ENCODE measurements at regions not wholly inside any gene's neighbourhood (a gene's known extent, or its start where the extent isn't known, plus 50 kb on each side); places are given as distances from the start of the nearest gene placed in this dataset.
"Not testable (repeated sequence)": the region's sequence is repeated elsewhere in the genome, so short reads cannot be mapped to it uniquely, and the experiment has no call there.

DNA sequence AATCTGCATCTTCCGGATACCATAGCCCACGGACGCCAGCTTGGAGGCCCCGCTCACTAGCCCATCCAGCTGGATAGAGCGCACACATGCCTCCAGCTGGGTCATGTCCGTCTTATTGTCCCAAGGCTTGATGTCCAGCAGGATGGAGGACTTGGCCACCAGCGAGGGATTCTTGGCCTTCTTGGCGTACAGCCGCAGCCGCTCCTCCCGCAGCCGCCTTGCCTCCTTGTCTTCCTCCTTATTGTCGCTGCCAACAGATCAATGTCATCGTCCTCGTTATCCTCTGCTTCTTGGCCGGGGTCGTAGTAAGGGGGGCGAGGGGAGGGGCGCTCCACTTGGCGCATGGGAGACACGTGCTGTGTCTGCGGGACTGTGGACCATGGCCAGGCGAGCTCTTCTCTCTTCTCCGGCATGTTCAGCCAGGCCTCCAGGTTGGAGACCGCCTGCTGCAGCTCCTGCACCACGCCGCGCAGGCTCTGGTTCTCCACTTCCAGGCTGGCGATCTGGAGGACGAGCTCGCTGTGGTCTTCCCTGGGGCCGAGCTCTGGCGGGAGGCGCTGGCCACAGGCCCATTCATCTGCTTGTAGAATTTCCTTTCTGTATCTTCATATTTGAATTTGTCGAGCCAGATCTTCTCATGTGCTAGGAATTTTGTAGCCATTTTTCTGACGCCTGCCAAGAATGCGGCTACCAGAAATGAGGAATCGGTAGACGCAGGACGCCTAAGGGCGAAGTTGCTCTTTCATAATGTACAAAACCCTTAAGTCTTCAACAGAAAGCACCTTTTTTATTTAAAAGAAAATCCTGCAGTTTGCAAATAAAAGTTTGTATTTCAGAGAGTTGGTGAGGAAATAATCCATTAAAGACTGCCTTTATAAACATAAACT lies 60.1 kb upstream of the PTPRK start:
- TF ChIP-seq, protein P1, sequence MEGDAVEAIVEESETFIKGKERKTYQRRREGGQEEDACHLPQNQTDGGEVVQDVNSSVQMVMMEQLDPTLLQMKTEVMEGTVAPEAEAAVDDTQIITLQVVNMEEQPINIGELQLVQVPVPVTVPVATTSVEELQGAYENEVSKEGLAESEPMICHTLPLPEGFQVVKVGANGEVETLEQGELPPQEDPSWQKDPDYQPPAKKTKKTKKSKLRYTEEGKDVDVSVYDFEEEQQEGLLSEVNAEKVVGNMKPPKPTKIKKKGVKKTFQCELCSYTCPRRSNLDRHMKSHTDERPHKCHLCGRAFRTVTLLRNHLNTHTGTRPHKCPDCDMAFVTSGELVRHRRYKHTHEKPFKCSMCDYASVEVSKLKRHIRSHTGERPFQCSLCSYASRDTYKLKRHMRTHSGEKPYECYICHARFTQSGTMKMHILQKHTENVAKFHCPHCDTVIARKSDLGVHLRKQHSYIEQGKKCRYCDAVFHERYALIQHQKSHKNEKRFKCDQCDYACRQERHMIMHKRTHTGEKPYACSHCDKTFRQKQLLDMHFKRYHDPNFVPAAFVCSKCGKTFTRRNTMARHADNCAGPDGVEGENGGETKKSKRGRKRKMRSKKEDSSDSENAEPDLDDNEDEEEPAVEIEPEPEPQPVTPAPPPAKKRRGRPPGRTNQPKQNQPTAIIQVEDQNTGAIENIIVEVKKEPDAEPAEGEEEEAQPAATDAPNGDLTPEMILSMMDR (IDR thresholded peaks at IDR 0.05), result no peak
- Mint-ChIP-seq H3K4me1 (ENCODE audit: low read depth) (peaks cover 5% of the 10 kb centered on the region), H3K9me3 (no peaks in the 10 kb centered on the region), H3K4me3 (no peak overlapping the region), H3K27ac (no peak overlapping the region), H3K27me3 (peaks cover 12% of the 10 kb centered on the region), H3K36me3 (ENCODE audit: low read depth) (no peaks in the 10 kb centered on the region)
- intact Hi-C loops (cut with micrococcal nuclease), result no loop called here
- no peak for DNase-seq
- POLR2A ChIA-PET, result no interaction called here
- CTCF ChIA-PET, result no interaction called here
- no peak for ATAC-seq

DNA sequence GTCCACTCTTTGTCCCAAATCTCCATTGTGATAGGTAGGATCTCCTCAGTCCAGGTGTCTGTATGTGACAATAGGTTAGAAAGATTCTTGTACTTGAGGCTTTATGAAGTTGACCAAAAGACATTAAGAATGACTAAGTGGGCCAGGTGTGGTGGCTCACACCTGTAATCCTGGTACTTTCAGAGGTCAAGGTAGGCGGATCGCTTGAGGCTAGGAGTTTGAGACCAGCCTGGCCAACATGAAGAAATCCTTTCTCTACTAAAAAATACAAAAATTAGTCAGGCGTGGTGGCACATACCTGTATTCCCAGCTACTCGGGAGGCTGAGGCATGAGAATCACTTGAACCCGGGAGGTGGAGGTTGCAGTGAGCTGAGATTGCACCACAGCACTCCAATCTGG lies 54.9 kb upstream of the PTPRK start:
- CTCF ChIA-PET; H3K36me3 Mint-ChIP-seq (ENCODE audit: low read depth); POLR2A ChIA-PET; H3K9me3 Mint-ChIP-seq; H3K4me3 Mint-ChIP-seq; DNase-seq; ATAC-seq; H3K27me3 Mint-ChIP-seq; H3K4me1 Mint-ChIP-seq (ENCODE audit: low read depth); H3K27ac Mint-ChIP-seq; intact Hi-C loops (cut with micrococcal nuclease): not testable (repeated sequence)

DNA sequence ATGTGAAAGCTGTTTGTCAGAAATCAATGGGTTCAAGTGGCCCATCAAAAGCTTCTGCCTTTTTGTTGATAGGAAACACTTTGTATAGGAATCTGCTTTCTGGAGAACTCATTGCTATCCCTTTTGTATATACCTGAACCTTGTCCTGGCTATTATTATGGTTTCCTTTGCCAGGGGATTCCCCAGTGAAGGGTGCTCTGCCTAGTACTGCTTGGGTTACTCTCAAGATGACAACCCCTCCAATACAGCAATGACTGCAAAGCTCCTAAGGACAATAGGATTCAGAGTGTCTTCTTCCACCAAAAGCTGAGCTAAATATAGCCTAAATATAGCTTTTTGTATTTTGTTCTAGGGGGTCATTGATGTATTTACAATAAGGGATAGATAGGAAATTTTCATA lies 54.0 kb upstream of the PTPRK start:
- no peaks in the 10 kb centered on the region for H3K27me3 Mint-ChIP-seq
- H3K4me1 Mint-ChIP-seq (ENCODE audit: low read depth), result peaks cover 8% of the 10 kb centered on the region
- DNase-seq (no peak), ATAC-seq (no peak)
- no peaks in the 10 kb centered on the region for H3K36me3 Mint-ChIP-seq (ENCODE audit: low read depth)
- H3K9me3 Mint-ChIP-seq, result no peaks in the 10 kb centered on the region
- H3K4me3 Mint-ChIP-seq, result no peak overlapping the region
- TF ChIP-seq, protein P1 (IDR thresholded peaks at IDR 0.05), result no peak
- intact Hi-C loops (cut with micrococcal nuclease), result no loop called here
- ChIA-PET CTCF (no interaction called here), POLR2A (no interaction called here)
- no peak overlapping the region for H3K27ac Mint-ChIP-seq

DNA sequence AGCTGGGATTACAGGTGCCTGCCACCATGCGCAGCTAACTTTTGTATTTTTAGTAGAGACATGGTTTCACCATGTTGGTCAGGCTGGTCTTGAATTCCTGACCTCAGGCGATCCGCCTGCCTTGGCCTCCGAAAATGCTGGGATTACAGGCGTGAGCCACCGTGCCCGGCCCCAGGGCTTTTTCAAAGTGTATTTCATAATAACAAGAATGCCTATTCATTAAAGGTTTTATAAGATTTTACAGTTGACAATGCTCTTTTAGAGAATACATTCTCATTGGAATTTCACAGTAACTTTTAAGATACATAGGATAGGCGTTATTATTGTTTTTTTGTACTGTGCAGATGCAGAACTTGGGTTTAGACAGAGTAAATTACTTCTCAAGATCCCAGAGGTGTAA lies 52.6 kb upstream of the PTPRK start:
- ATAC-seq (no peak), DNase-seq (no peak)
- Mint-ChIP-seq H3K36me3 (ENCODE audit: low read depth) (no peaks in the 10 kb centered on the region), H3K27ac (no peak overlapping the region), H3K4me1 (ENCODE audit: low read depth) (peaks cover 8% of the 10 kb centered on the region), H3K4me3 (no peak overlapping the region), H3K27me3 (no peaks in the 10 kb centered on the region), H3K9me3 (no peaks in the 10 kb centered on the region)
- ChIA-PET POLR2A (no interaction called here), CTCF (no interaction called here)
- TF ChIP-seq, protein P1 (IDR thresholded peaks at IDR 0.05), result no peak
- intact Hi-C loops (cut with micrococcal nuclease), result no loop called here

DNA sequence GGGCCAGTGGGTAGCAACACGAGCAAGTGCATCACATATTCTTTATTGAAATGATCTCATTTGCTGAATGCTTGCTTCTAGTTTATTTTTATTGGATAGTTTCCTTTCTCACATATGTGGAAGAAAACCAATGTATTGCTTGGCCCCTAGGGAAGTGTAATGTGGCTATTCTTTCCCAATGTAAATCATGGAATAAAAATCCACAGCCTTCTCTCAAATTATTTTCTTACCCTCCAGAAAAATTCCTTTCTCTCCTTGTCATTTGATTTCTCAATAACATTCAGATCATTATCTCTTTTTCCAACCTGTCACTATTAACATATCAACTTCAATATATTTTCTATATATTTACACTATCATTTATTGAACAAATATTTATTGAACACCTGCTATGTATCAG lies 51.9 kb upstream of the PTPRK start:
- DNase-seq (no peak), ATAC-seq (no peak)
- POLR2A ChIA-PET, result no interaction called here
- Mint-ChIP-seq H3K4me3 (no peak overlapping the region), H3K9me3 (no peaks in the 10 kb centered on the region), H3K36me3 (ENCODE audit: low read depth) (no peaks in the 10 kb centered on the region), H3K27me3 (no peaks in the 10 kb centered on the region), H3K27ac (no peak overlapping the region), H3K4me1 (ENCODE audit: low read depth) (peaks cover 8% of the 10 kb centered on the region)
- intact Hi-C loops (cut with micrococcal nuclease), result no loop called here
- TF ChIP-seq, protein P1 (IDR thresholded peaks at IDR 0.05), result no peak
- CTCF ChIA-PET, result no interaction called here

All from activated CD8-positive, alpha-beta T cell treated with anti-CD3 and anti-CD28 coated beads for 36 hours (primary cell).